Loucy (cell line): ENCODE measurements at regions not wholly inside any gene's neighbourhood (a gene's known extent, or its start where the extent isn't known, plus 50 kb on each side); places are given as distances from the start of the nearest gene placed in this dataset.

Experiments
- H2AFZ ChIP-seq: fragments of 200-600 bp; sonication (generic); 2 replicates; pipeline ENCODE4 v1.6.0; 2016; ENCODE audit warnings: antibody characterized with exemption, mild to moderate bottlenecking, low read length, moderate library complexity
- H3F3A ChIP-seq: fragments of 200-600 bp; 2 replicates; pipeline ENCODE4 v1.6.0; 2016; ENCODE audit warnings: antibody characterized with exemption, low read depth, mild to moderate bottlenecking
- H3K27me3 ChIP-seq: fragments of 200-600 bp; sonication (generic); 2 replicates; pipeline ENCODE4 v1.6.1; 2014; ENCODE audit warnings: low read length, mild to moderate bottlenecking; ENCODE audit not compliant: insufficient read depth, poor library complexity, severe bottlenecking
- H3K36me3 ChIP-seq: fragments of 200-600 bp; sonication (generic); 2 replicates; pipeline ENCODE4 v1.6.1; 2016; ENCODE audit warnings: low read length; ENCODE audit not compliant: insufficient read depth
- H3K4me1 ChIP-seq: fragments of 200-600 bp; sonication (generic); 2 replicates; pipeline ENCODE4 v1.5.1; 2014; ENCODE audit warnings: low read length, mild to moderate bottlenecking; ENCODE audit not compliant: insufficient read depth, poor library complexity, severe bottlenecking
- H3K4me2 ChIP-seq: fragments of 200-600 bp; sonication (generic); 2 replicates; pipeline ENCODE4 v1.6.0; 2014; ENCODE audit warnings: antibody characterized with exemption, low read length, low read depth, mild to moderate bottlenecking; ENCODE audit not compliant: poor library complexity, severe bottlenecking
- H3K4me3 ChIP-seq: fragments of 200-600 bp; sonication (generic); 2 replicates; pipeline ENCODE4 v1.5.1; 2014; ENCODE audit warnings: low read length, mild to moderate bottlenecking, mixed read lengths; ENCODE audit not compliant: poor library complexity, severe bottlenecking
- H3K79me2 ChIP-seq: fragments of 200-600 bp; sonication (generic); 2 replicates; pipeline ENCODE4 v1.6.1; 2014; ENCODE audit warnings: low read length; ENCODE audit not compliant: insufficient read depth
- H3K9ac ChIP-seq: fragments of 200-600 bp; sonication (generic); 2 replicates; pipeline ENCODE4 v1.6.0; 2014; ENCODE audit warnings: mild to moderate bottlenecking, low read depth, low read length, moderate library complexity; ENCODE audit not compliant: poor library complexity, severe bottlenecking
- H3K9me2 ChIP-seq: fragments of 200-600 bp; sonication (generic); replicated peaks from 2 replicates; pipeline ENCODE4 v1.6.1; 2016; ENCODE audit warnings: low read depth, low read length, mixed read lengths
- H3K9me3 ChIP-seq: fragments of 200-600 bp; sonication (generic); 2 replicates; pipeline ENCODE4 v1.6.1; 2014; ENCODE audit warnings: mild to moderate bottlenecking, antibody characterized with exemption, low read length, low read depth; ENCODE audit not compliant: insufficient read depth
- H4K20me1 ChIP-seq: fragments of 200-600 bp; sonication (generic); 2 replicates; pipeline ENCODE4 v1.6.0; 2014; ENCODE audit warnings: antibody characterized with exemption, low read length, mild to moderate bottlenecking; ENCODE audit not compliant: insufficient read depth, poor library complexity, severe bottlenecking
- CTCF ChIP-seq: fragments of 200-600 bp; sonication (generic); conservative IDR thresholded peaks from 2 replicates; pipeline ENCODE4 v1.5.1; 2014; ENCODE audit warnings: mild to moderate bottlenecking, antibody characterized with exemption, low read length
- EZH2phosphoT487 ChIP-seq: fragments of 200-600 bp; IDR thresholded peaks from 2 replicates; pipeline ENCODE4 v1.6.1; 2018; ENCODE audit warnings: antibody characterized with exemption, mild to moderate bottlenecking, moderate library complexity, borderline replicate concordance

GRCh38 chr12:127811988-127812387 is 455.0 kb upstream of the TMEM132C start:
- no peak for TF ChIP-seq EZH2phosphoT487
- no peak for TF ChIP-seq CTCF
- no peaks in the 10 kb centered on the region for H3K36me3 ChIP-seq
- H3K27me3 ChIP-seq = no peaks in the 10 kb centered on the region
- H3K4me1 ChIP-seq = no peaks in the 10 kb centered on the region
- H3K4me2 ChIP-seq = no peak overlapping the region
- no peak overlapping the region for H2AFZ ChIP-seq
- no peaks in the 10 kb centered on the region for H3K79me2 ChIP-seq
- no peaks in the 10 kb centered on the region for H4K20me1 ChIP-seq
- H3K9me2 ChIP-seq = no peaks in the 10 kb centered on the region
- no peaks in the 10 kb centered on the region for H3K9me3 ChIP-seq
- H3K9ac ChIP-seq = no peak overlapping the region
- H3K4me3 ChIP-seq = no peak overlapping the region
- no peaks in the 10 kb centered on the region for H3F3A ChIP-seq

GRCh38 chr12:127813147-127813546 is 453.8 kb upstream of the TMEM132C start:
- no peaks in the 10 kb centered on the region for H4K20me1 ChIP-seq
- no peaks in the 10 kb centered on the region for H3K36me3 ChIP-seq
- no peak overlapping the region for H3K4me3 ChIP-seq
- H3K79me2 ChIP-seq = no peaks in the 10 kb centered on the region
- H3K4me2 ChIP-seq = no peak overlapping the region
- H2AFZ ChIP-seq = no peak overlapping the region
- H3K9ac ChIP-seq = no peak overlapping the region
- H3K9me3 ChIP-seq = no peaks in the 10 kb centered on the region
- no peaks in the 10 kb centered on the region for H3K27me3 ChIP-seq
- no peaks in the 10 kb centered on the region for H3K9me2 ChIP-seq
- TF ChIP-seq EZH2phosphoT487 (no peak), CTCF (no peak)
- H3K4me1 ChIP-seq = no peaks in the 10 kb centered on the region
- no peaks in the 10 kb centered on the region for H3F3A ChIP-seq

GRCh38 chr12:127819056-127819455 is 447.9 kb upstream of the TMEM132C start:
- Histone ChIP-seq H3K9me2 (no peaks in the 10 kb centered on the region), H3K27me3 (no peaks in the 10 kb centered on the region), H3K36me3 (no peaks in the 10 kb centered on the region), H3K9ac (no peak overlapping the region), H2AFZ (no peak overlapping the region), H3F3A (no peaks in the 10 kb centered on the region), H3K4me3 (no peak overlapping the region), H3K4me2 (no peak overlapping the region), H3K4me1 (no peaks in the 10 kb centered on the region), H3K9me3 (no peaks in the 10 kb centered on the region), H4K20me1 (no peaks in the 10 kb centered on the region), H3K79me2 (no peaks in the 10 kb centered on the region)
- no peak for TF ChIP-seq CTCF
- no peak for TF ChIP-seq EZH2phosphoT487
